DOHH2 (cell line): ENCODE measurements at regions not wholly inside any gene's neighbourhood (a gene's known extent, or its start where the extent isn't known, plus 50 kb on each side); places are given as distances from the start of the nearest gene placed in this dataset.

Source experiments
- H3F3A ChIP-seq: fragments of 200-600 bp; sonication (generic), shearing (Covaris generic); 2 replicates; pipeline ENCODE4 v1.6.0; 2016; ENCODE audit warnings: antibody characterized with exemption, mild to moderate bottlenecking; ENCODE audit not compliant: control insufficient read depth, insufficient read depth
- H3K27ac ChIP-seq: fragments of 200-600 bp; sonication (generic); 2 replicates; pipeline ENCODE4 v1.5.1; 2014; ENCODE audit warnings: low read depth, mild to moderate bottlenecking, low read length, moderate library complexity
- H3K27me3 ChIP-seq: fragments of 200-600 bp; sonication (generic); 2 replicates; pipeline ENCODE4 v1.6.1; 2014; ENCODE audit warnings: mild to moderate bottlenecking, low read length, mixed read lengths; ENCODE audit not compliant: control insufficient read depth
- H3K36me3 ChIP-seq: fragments of 200-600 bp; sonication (generic); 2 replicates; pipeline ENCODE4 v1.6.1; 2014; ENCODE audit warnings: mild to moderate bottlenecking, low read length, moderate library complexity, mixed read lengths; ENCODE audit not compliant: control insufficient read depth
- H3K4me1 ChIP-seq: fragments of 200-600 bp; sonication (generic); 2 replicates; pipeline ENCODE4 v1.6.1; 2014; ENCODE audit warnings: mild to moderate bottlenecking, low read length, mixed read lengths; ENCODE audit not compliant: control insufficient read depth
- H3K4me2 ChIP-seq: fragments of 200-600 bp; sonication (generic); 2 replicates; pipeline ENCODE4 v1.6.0; 2014; ENCODE audit warnings: mild to moderate bottlenecking, low read length, moderate library complexity
- H3K4me3 ChIP-seq: fragments of 200-600 bp; sonication (generic); 2 replicates; pipeline ENCODE4 v1.5.1; 2014; ENCODE audit warnings: mild to moderate bottlenecking, low read length, mixed read lengths
- H3K79me2 ChIP-seq: fragments of 200-600 bp; sonication (generic); 2 replicates; pipeline ENCODE4 v1.6.1; 2014; ENCODE audit warnings: mild to moderate bottlenecking, low read length, mixed read lengths; ENCODE audit not compliant: control insufficient read depth
- H3K9me2 ChIP-seq: fragments of 200-600 bp; sonication (generic); replicated peaks from 2 replicates; pipeline ENCODE4 v1.6.1; 2014; ENCODE audit warnings: mild to moderate bottlenecking, low read length, mixed read lengths; ENCODE audit not compliant: control insufficient read depth
- H3K9me3 ChIP-seq: fragments of 200-600 bp; sonication (generic); 2 replicates; pipeline ENCODE4 v1.6.1; 2014; ENCODE audit warnings: antibody characterized with exemption, low read length, mixed read lengths; ENCODE audit not compliant: control insufficient read depth, insufficient read depth
- H4K20me1 ChIP-seq: fragments of 200-600 bp; sonication (generic); 2 replicates; pipeline ENCODE4 v1.6.0; 2014; ENCODE audit warnings: low read depth, mild to moderate bottlenecking, antibody characterized with exemption, low read length, moderate library complexity; ENCODE audit not compliant: control insufficient read depth, insufficient read depth
- CTCF ChIP-seq: fragments of 200-600 bp; sonication (generic); IDR thresholded peaks from one replicate; pipeline ENCODE4 v1.5.1; 2014; ENCODE audit warnings: antibody characterized with exemption, mild to moderate bottlenecking, low read depth, low read length; ENCODE audit not compliant: poor library complexity, severe bottlenecking
- EZH2phosphoT487 ChIP-seq: fragments of 200-600 bp; sonication (generic); IDR thresholded peaks from 2 replicates; pipeline ENCODE4 v1.6.1; 2017; ENCODE audit warnings: borderline replicate concordance, mild to moderate bottlenecking, antibody characterized with exemption, low read length, moderate library complexity, mixed read lengths

GRCh38 chr4:153065276-153065675 is 129.2 kb downstream of the FHDC1 start:
- Histone ChIP-seq H3K27ac (no peak overlapping the region), H3F3A (no peaks in the 10 kb centered on the region), H4K20me1 (no peaks in the 10 kb centered on the region), H3K4me3 (no peak overlapping the region), H3K9me3 (no peaks in the 10 kb centered on the region), H3K36me3 (no peaks in the 10 kb centered on the region), H3K27me3 (no peaks in the 10 kb centered on the region), H3K4me1 (no peaks in the 10 kb centered on the region), H3K4me2 (no peak overlapping the region), H3K9me2 (no peaks in the 10 kb centered on the region), H3K79me2 (no peaks in the 10 kb centered on the region)
- TF ChIP-seq CTCF, result no peak
- TF ChIP-seq EZH2phosphoT487, result no peak

- H4K20me1 ChIP-seq, result no peaks in the 10 kb centered on the region
- no peaks in the 10 kb centered on the region for H3K9me3 ChIP-seq
- H3K27ac ChIP-seq, result no peak overlapping the region
- no peak overlapping the region for H3K4me2 ChIP-seq
- TF ChIP-seq EZH2phosphoT487, result no peak
- no peak for TF ChIP-seq CTCF
- no peaks in the 10 kb centered on the region for H3F3A ChIP-seq
- no peaks in the 10 kb centered on the region for H3K4me1 ChIP-seq
- H3K4me3 ChIP-seq, result no peak overlapping the region
- no peaks in the 10 kb centered on the region for H3K36me3 ChIP-seq
- H3K79me2 ChIP-seq, result no peaks in the 10 kb centered on the region
- H3K9me2 ChIP-seq, result no peaks in the 10 kb centered on the region
- H3K27me3 ChIP-seq, result no peaks in the 10 kb centered on the region
Observed at GRCh38 chr4:153067376-153067775, 131.3 kb downstream of the FHDC1 start.

- Histone ChIP-seq H3K79me2 (no peaks in the 10 kb centered on the region), H3K27ac (no peak overlapping the region), H3K9me3 (no peaks in the 10 kb centered on the region), H4K20me1 (no peaks in the 10 kb centered on the region), H3K4me3 (no peak overlapping the region), H3K4me1 (no peaks in the 10 kb centered on the region), H3F3A (no peaks in the 10 kb centered on the region), H3K36me3 (no peaks in the 10 kb centered on the region), H3K9me2 (no peaks in the 10 kb centered on the region), H3K27me3 (no peaks in the 10 kb centered on the region), H3K4me2 (no peak overlapping the region)
- TF ChIP-seq CTCF (no peak), EZH2phosphoT487 (no peak)
Observed at GRCh38 chr4:153068751-153069150, 132.6 kb downstream of the FHDC1 start.
